ENCODE measurements at regions not wholly inside any gene's neighbourhood (a gene's known extent, or its start where the extent isn't known, plus 50 kb on each side); places are given as distances from the start of the nearest gene placed in this dataset.
"Not testable (repeated sequence)": the region's sequence is repeated elsewhere in the genome, so short reads cannot be mapped to it uniquely, and the experiment has no call there.

DNA sequence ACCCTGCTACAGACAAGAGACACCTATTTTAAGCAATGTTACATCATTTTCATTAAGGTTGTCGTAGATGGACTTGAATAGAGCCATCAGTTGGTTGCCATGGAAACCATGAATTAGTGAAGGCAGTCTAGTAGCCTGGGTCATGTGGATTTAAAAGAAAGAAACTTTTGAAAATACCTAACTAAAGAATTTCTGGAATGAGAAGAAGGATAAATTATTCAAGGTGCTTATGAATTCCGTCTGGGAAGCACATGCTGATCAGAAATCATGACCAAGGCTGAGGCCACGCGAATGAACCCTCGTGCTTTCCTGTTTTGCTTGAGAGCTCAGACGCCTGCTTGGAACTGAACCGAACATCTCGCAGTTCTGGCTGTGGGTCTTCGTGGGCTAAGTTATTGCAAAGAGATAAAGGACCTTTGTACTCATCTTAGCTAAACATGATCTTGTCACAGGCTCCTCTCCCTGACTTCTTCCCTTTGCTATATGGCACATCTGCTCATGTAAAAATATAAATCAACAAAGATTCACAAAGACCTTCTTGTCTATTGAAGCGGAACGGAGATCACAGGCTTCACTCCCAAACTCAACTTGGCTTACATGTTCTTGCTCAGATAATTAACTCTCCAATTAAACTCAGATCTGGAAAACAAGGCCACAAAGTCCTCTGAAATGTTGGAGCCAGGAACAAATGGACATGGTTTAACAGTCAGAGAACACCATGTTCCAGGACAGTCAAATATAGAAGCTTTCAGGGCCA, 140.2 kb downstream of the NUFIP1 start (continued):
- TF ChIP-seq NANOG (IDR thresholded peaks at IDR 0.05; ENCODE audit: insufficient read depth, low read depth, low read length, poor library complexity, severe bottlenecking), result no peak
- no peak for TF ChIP-seq EZH2 (IDR thresholded peaks at IDR 0.05; ENCODE audit: low read depth, low read length, severe bottlenecking)

DNA sequence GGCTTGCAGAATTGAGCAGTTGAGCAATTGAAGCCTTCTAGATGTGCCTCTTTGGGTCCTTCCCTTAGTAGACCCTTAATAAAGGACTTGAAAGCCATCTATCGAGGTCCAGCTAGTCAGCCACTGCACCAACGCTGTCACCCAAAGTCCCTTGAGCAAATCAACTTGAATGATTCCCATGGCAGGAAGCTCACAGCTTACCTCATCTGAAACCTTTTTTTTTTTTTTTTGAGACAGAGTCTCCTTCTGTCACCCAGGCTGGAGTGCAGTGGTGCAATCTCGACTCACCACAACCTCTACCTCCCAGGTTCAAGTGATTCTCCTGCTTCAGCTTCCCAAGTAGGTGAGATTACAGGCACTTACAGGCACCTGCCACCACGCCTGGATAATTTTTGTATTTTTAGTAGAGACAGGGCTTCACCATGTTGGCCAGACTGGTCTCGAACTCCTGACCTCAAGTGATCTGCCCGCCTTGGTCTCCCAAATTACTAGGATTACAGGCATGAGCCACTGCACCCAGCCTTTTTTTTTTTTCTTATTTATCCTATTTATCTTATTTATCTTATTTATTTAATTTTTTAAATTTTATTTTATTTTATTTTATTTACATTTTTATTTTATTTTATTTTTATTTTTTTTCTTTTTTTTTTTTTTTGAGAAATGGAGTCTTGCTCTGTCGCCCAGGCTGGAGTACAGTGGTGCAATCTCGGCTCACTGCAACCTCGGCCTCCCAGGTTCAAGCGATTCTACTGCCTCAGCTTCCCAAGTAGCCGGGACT, 143.8 kb downstream of the NUFIP1 start:
- H4K91ac ChIP-seq (replicated peaks; ENCODE audit: insufficient read length, low read length); H3K36me3 ChIP-seq (ENCODE audit: control insufficient read depth in 2 of 4, insufficient read depth in 4 of 4, low read length in 3 of 4); H2BK20ac ChIP-seq (ENCODE audit: low read length); H3K4me1 ChIP-seq (replicated peaks in 1 of 4; ENCODE audit: control insufficient read depth in 3 of 4, insufficient read depth in 4 of 4, low read length in 3 of 4); H2BK15ac ChIP-seq (ENCODE audit: low read length); H4K8ac ChIP-seq (ENCODE audit: extremely low read depth, insufficient read depth, low read length); H2BK120ac ChIP-seq (replicated peaks; ENCODE audit: low read depth, low read length); H3K79me1 ChIP-seq (ENCODE audit: low read depth, low read length); DNase-seq (ENCODE audit: low read depth in 1 of 2, low spot score in 2 of 2); H3K4me2 ChIP-seq (ENCODE audit: insufficient read depth in 1 of 2, low read depth in 2 of 2, low read length in 2 of 2); H3K27me3 ChIP-seq (replicated peaks in 1 of 4; ENCODE audit: control insufficient read depth in 3 of 4, extremely low read depth in 1 of 4, insufficient read depth in 3 of 4, low read length in 3 of 4); H3K56ac ChIP-seq (replicated peaks; ENCODE audit: insufficient read length, low read depth, low read length); POLR2A ChIA-PET (ENCODE audit: partially characterized antibody); H2AK5ac ChIP-seq (ENCODE audit: low read depth, low read length); H3K23ac ChIP-seq (ENCODE audit: insufficient read length); H3K27ac ChIP-seq (ENCODE audit: low read depth, low read length); H3K9me3 ChIP-seq (ENCODE audit: insufficient read depth in 2 of 2, low read depth in 1 of 2, low read length in 1 of 2); H2BK12ac ChIP-seq (ENCODE audit: low read depth, low read length); FAIRE-seq; H2BK5ac ChIP-seq (ENCODE audit: low read depth, low read length); H3K4ac ChIP-seq (replicated peaks; ENCODE audit: insufficient read length, low read depth, low read length); H4K20me1 ChIP-seq (replicated peaks in 1 of 2; ENCODE audit: control insufficient read depth in 1 of 2, insufficient read depth in 2 of 2, low read length in 2 of 2); H3K14ac ChIP-seq (ENCODE audit: insufficient read length); H2AFZ ChIP-seq (ENCODE audit: low read length); H4K5ac ChIP-seq (ENCODE audit: insufficient read length, low read depth, low read length); H3K4me3 ChIP-seq (ENCODE audit: extremely low read depth in 1 of 4, insufficient read depth in 2 of 4, low read depth in 3 of 4, low read length in 4 of 4); H3K23me2 ChIP-seq (ENCODE audit: low read depth, low read length); H3K9ac ChIP-seq (replicated peaks in 1 of 4; ENCODE audit: extremely low read depth in 1 of 4, low read depth in 3 of 4, low read length in 3 of 4); H3K79me2 ChIP-seq (ENCODE audit: control insufficient read depth in 1 of 2, insufficient read depth in 2 of 2, low read length in 2 of 2); H3K18ac ChIP-seq (ENCODE audit: extremely low read depth, low read length): not testable (repeated sequence)
- CTCF ChIA-PET (ENCODE audit: partially characterized antibody), result interaction anchor here (0.6 to 1.4 kb wide), 3 partner anchors 10 to 1371 kb away, joined by 3 read pairs; no protein-coding TSS in a partner anchor
- WGBS, 2 experiments (ENCODE audit: extremely low coverage in 1 of 2, insufficient coverage in 1 of 2, insufficient read length in 1 of 2, insufficient replicate concordance in 2 of 2, low coverage in 1 of 2, low lambda C conversion rate in 2 of 2, missing lambda C conversion rate in 1 of 2), result 90% methylated on average over 11 of the region's 11 CpGs; no CpG with 5 or more reads in 1 of the 2 experiments
